ENCODE measurements at regions not wholly inside any gene's neighbourhood (a gene's known extent, or its start where the extent isn't known, plus 50 kb on each side); places are given as distances from the start of the nearest gene placed in this dataset.

DNA sequence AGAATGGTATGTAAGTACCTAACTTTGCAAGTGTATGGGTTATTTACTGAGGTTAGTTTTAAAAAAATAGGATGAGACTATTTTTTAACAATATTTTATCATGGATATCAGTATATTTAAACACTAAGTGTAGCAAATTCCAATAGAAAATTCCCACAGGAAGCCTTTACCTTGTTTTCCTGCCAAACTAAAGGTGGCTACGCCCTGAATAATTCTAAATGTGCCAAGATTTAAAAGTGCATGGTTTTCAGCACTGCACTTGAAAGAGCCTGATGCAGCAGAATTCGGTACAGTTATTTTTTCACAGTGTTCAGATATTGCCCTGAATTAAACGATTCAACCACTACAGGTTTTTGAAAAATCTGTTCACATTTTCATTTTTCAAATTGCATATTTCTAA is 1622.8 kb upstream of the B3GALT2 start:
- TF ChIP-seq, protein P1, sequence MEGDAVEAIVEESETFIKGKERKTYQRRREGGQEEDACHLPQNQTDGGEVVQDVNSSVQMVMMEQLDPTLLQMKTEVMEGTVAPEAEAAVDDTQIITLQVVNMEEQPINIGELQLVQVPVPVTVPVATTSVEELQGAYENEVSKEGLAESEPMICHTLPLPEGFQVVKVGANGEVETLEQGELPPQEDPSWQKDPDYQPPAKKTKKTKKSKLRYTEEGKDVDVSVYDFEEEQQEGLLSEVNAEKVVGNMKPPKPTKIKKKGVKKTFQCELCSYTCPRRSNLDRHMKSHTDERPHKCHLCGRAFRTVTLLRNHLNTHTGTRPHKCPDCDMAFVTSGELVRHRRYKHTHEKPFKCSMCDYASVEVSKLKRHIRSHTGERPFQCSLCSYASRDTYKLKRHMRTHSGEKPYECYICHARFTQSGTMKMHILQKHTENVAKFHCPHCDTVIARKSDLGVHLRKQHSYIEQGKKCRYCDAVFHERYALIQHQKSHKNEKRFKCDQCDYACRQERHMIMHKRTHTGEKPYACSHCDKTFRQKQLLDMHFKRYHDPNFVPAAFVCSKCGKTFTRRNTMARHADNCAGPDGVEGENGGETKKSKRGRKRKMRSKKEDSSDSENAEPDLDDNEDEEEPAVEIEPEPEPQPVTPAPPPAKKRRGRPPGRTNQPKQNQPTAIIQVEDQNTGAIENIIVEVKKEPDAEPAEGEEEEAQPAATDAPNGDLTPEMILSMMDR (IDR thresholded peaks at IDR 0.05) = no peak
- no peak for TF ChIP-seq POLR2A (IDR thresholded peaks at IDR 0.05)

All from thyroid gland (tissue), 4 donors.